ENCODE measurements at regions not wholly inside any gene's neighbourhood (a gene's known extent, or its start where the extent isn't known, plus 50 kb on each side); places are given as distances from the start of the nearest gene placed in this dataset.
"Not testable (repeated sequence)": the region's sequence is repeated elsewhere in the genome, so short reads cannot be mapped to it uniquely, and the experiment has no call there.

GRCh38 chr3:31184261-31185061, 290.0 kb upstream of the GADL1 start:
- DNase-seq (ENCODE audit: low spot score), result no peak

GRCh38 chr3:31185062-31185357, 290.5 kb upstream of the GADL1 start:
- no peak for DNase-seq (ENCODE audit: low spot score)

GRCh38 chr3:31186041-31186440, 291.6 kb upstream of the GADL1 start:
- no peak for DNase-seq (ENCODE audit: low spot score)

GRCh38 chr3:31187380-31187779, 292.9 kb upstream of the GADL1 start:
- no peak for DNase-seq (ENCODE audit: low spot score)

GRCh38 chr3:31188112-31188511, 293.7 kb upstream of the GADL1 start:
- DNase-seq (ENCODE audit: low spot score), result no peak

- DNase-seq (ENCODE audit: low spot score), result no peak
Measured at GRCh38 chr3:31189330-31189729, 294.9 kb upstream of the GADL1 start.

GRCh38 chr3:31189971-31190370, 295.5 kb upstream of the GADL1 start:
- DNase-seq (ENCODE audit: low spot score), result no peak

- no peak for DNase-seq (ENCODE audit: low spot score)
Measured at GRCh38 chr3:31191354-31191753, 296.9 kb upstream of the GADL1 start.

- DNase-seq (ENCODE audit: low spot score), result no peak
Measured at GRCh38 chr3:31193429-31193828, 299.0 kb upstream of the GADL1 start.

GRCh38 chr3:31193871-31194270, 299.4 kb upstream of the GADL1 start:
- no peak for DNase-seq (ENCODE audit: low spot score)

- DNase-seq (ENCODE audit: low spot score), result no peak
Measured at GRCh38 chr3:31196261-31196660, 301.8 kb upstream of the GADL1 start.

- no peak for DNase-seq (ENCODE audit: low spot score)
Measured at GRCh38 chr3:31196881-31197364, 302.5 kb upstream of the GADL1 start.

- DNase-seq (ENCODE audit: low spot score), result no peak
Measured at GRCh38 chr3:31197941-31198340, 303.5 kb upstream of the GADL1 start.

GRCh38 chr3:31198890-31199289, 304.4 kb upstream of the GADL1 start:
- no peak for DNase-seq (ENCODE audit: low spot score)

- no peak for DNase-seq (ENCODE audit: low spot score)
Measured at GRCh38 chr3:31203960-31204795, 309.7 kb upstream of the GADL1 start.

GRCh38 chr3:31204796-31205056, 310.3 kb upstream of the GADL1 start:
- DNase-seq (ENCODE audit: low spot score), result not testable (repeated sequence)

- DNase-seq (ENCODE audit: low spot score), result no peak
Measured at GRCh38 chr3:31210068-31210645, 315.7 kb upstream of the GADL1 start.

GRCh38 chr3:31213869-31214486, 318.7 kb upstream of the STT3B start:
- DNase-seq (ENCODE audit: low spot score), result no peak

GRCh38 chr3:31218082-31218481, 314.6 kb upstream of the STT3B start:
- no peak for DNase-seq (ENCODE audit: low spot score)

GRCh38 chr3:31219131-31219843, 313.4 kb upstream of the STT3B start:
- DNase-seq (ENCODE audit: low spot score), result no peak

GRCh38 chr3:31220431-31220830, 312.3 kb upstream of the STT3B start:
- no peak for DNase-seq (ENCODE audit: low spot score)

GRCh38 chr3:31223278-31223677, 309.4 kb upstream of the STT3B start:
- no peak for DNase-seq (ENCODE audit: low spot score)

Data from RKO (cell line).